ENCODE measurements at regions not wholly inside any gene's neighbourhood (a gene's known extent, or its start where the extent isn't known, plus 50 kb on each side); places are given as distances from the start of the nearest gene placed in this dataset.
"Not testable (repeated sequence)": the region's sequence is repeated elsewhere in the genome, so short reads cannot be mapped to it uniquely, and the experiment has no call there.

DNA sequence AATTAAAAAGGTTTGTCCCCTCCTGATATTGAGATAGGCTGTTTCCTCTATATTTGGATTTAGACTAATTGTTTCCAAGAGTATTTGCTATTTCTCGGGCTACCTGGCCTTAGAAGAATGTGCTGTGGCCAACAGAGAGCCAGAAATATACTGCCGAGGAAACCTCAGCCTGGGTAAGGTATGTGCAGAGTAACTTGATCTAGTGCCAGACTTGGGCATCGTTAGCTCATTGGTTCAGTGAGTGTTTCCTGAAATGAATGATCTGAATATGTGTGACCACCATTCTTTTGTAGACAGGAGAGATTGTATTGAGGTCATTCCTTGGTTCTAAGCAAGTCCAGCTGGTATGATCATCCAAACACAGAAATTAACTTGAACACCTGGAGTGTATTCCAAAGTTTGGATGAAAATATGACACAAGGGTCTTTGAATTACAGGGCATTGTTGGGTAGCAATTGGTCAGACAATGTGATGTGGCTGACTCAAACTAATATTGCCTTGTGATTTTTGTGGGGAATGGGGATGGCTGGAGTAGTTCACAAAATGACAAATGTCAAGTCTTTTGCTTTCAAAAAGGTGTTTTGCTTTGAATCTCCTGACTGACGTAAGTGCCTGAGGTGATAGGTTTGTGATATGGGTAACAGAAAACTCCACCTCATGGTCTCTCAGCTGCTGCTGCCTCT lies 100.2 kb upstream of the CXCL13 start:
- H3K27ac Mint-ChIP-seq (ENCODE audit: unreplicated experiment): no peak overlapping the region
- no peaks in the 10 kb centered on the region for H3K36me3 Mint-ChIP-seq (ENCODE audit: low read depth)
- H3K27me3 Mint-ChIP-seq (ENCODE audit: low read depth): no peaks in the 10 kb centered on the region
- H3K4me3 Mint-ChIP-seq: no peak overlapping the region
- no peak for DNase-seq (ENCODE audit: low read depth, low spot score)
- no peaks in the 10 kb centered on the region for H3K4me1 Mint-ChIP-seq
- TF ChIP-seq CTCF (conservative IDR thresholded peaks at IDR 0.05): no peak
- H3K9me3 Mint-ChIP-seq: no peaks in the 10 kb centered on the region

DNA sequence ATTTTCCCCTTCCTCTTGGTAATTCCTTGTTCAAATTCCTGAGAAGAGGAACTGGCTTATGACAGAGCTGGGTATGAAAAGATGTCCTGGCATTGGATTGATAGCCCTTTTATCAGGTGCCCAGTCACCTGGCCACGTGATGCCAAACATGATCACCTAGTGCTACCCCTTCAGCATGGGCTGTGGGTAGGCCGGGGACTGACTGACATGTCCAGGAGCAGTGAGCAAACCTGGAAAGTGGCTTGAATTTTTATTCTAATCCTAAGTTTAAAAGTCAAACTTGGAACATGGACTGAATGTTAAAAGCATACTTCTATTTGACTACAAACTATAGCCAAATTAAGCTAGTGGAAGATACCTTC lies 99.7 kb upstream of the CXCL13 start:
- Mint-ChIP-seq H3K27me3 (ENCODE audit: low read depth) (no peaks in the 10 kb centered on the region), H3K27ac (ENCODE audit: unreplicated experiment) (no peak overlapping the region), H3K9me3 (no peaks in the 10 kb centered on the region), H3K4me1 (no peaks in the 10 kb centered on the region), H3K4me3 (no peak overlapping the region), H3K36me3 (ENCODE audit: low read depth) (no peaks in the 10 kb centered on the region)
- no peak for TF ChIP-seq CTCF (conservative IDR thresholded peaks at IDR 0.05)
- DNase-seq (ENCODE audit: low read depth, low spot score): no peak

DNA sequence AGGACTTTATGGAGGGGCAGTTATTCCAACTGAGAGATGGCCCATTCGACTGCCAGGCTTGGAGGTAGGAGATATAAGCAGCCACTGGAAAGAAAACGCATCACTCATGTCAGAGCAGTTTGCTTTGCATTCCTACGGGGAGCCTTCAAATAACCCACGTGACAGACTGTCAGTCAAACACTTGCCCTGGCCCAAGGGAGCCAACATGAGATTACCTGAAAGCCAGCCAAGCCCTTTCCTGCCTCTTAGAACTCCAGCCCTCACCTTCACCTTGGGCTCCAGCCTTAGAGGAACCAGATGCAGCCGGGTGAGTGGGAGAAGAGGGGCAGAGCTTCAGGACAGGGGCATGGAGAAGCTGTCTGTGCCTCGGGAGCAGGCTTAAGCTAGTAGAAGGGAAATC lies 95.3 kb upstream of the CXCL13 start:
- no peaks in the 10 kb centered on the region for H3K27me3 Mint-ChIP-seq (ENCODE audit: low read depth)
- no peaks in the 10 kb centered on the region for H3K4me1 Mint-ChIP-seq
- H3K27ac Mint-ChIP-seq (ENCODE audit: unreplicated experiment): no peak overlapping the region
- no peak overlapping the region for H3K4me3 Mint-ChIP-seq
- H3K9me3 Mint-ChIP-seq: no peaks in the 10 kb centered on the region
- TF ChIP-seq CTCF (conservative IDR thresholded peaks at IDR 0.05): no peak
- DNase-seq (ENCODE audit: low read depth, low spot score): no peak
- H3K36me3 Mint-ChIP-seq (ENCODE audit: low read depth): no peaks in the 10 kb centered on the region

- Mint-ChIP-seq H3K9me3 (no peaks in the 10 kb centered on the region), H3K36me3 (ENCODE audit: low read depth) (peaks cover 2% of the 10 kb centered on the region), H3K27me3 (ENCODE audit: low read depth) (peaks cover 18% of the 10 kb centered on the region), H3K4me1 (no peaks in the 10 kb centered on the region), H3K4me3 (no peak overlapping the region), H3K27ac (ENCODE audit: unreplicated experiment) (no peak overlapping the region)
- no peak for TF ChIP-seq CTCF (conservative IDR thresholded peaks at IDR 0.05)
- DNase-seq (ENCODE audit: low read depth, low spot score): no peak
Observed at GRCh38 chr4:77525538-77525937, 80.1 kb upstream of the CXCL13 start.

GRCh38 chr4:77527900-77528299 lies 77.7 kb upstream of the CXCL13 start:
- H3K4me1 Mint-ChIP-seq; H3K27ac Mint-ChIP-seq (ENCODE audit: unreplicated experiment); H3K9me3 Mint-ChIP-seq; H3K4me3 Mint-ChIP-seq; DNase-seq (ENCODE audit: low read depth, low spot score); H3K36me3 Mint-ChIP-seq (ENCODE audit: low read depth): not testable (repeated sequence)
- H3K27me3 Mint-ChIP-seq (ENCODE audit: low read depth): peaks cover 18% of the 10 kb centered on the region

- H3K9me3 Mint-ChIP-seq: peaks cover 22% of the 10 kb centered on the region
- H3K4me3 Mint-ChIP-seq: no peak overlapping the region
- no peak overlapping the region for H3K27ac Mint-ChIP-seq (ENCODE audit: unreplicated experiment)
- DNase-seq (ENCODE audit: low read depth, low spot score): no peak
- H3K27me3 Mint-ChIP-seq (ENCODE audit: low read depth): peaks cover 25% of the 10 kb centered on the region
- H3K4me1 Mint-ChIP-seq: no peaks in the 10 kb centered on the region
- peaks cover 4% of the 10 kb centered on the region for H3K36me3 Mint-ChIP-seq (ENCODE audit: low read depth)
- TF ChIP-seq CTCF (conservative IDR thresholded peaks at IDR 0.05): no peak
Observed at GRCh38 chr4:77538144-77538543, 67.5 kb upstream of the CXCL13 start.
